Panc1 (cell line): ENCODE measurements at regions not wholly inside any gene's neighbourhood (a gene's known extent, or its start where the extent isn't known, plus 50 kb on each side); places are given as distances from the start of the nearest gene placed in this dataset.

Experiments
- ATAC-seq: fragments of 200-7000 bp; cut with Tn5 transposase; 2 replicates; pipeline ENCODE4 v1.9.1; 2020; ENCODE audit warnings: mild to moderate bottlenecking, moderate library complexity
- BruUV-seq: library from RNA; stranded (reverse); fragments of 400-500 nt; replicated peaks from 2 replicates; lab custom pipeline; 2021; lab: Mats Ljungman, UMichigan
- CTCF ChIA-PET: fragments of 300-600 bp; sonication (Branson Sonifier 250); formaldehyde crosslinking; loops from one replicate; lab custom pipeline; 2022; ENCODE audit warnings: antibody characterized with exemption; lab: Charles Lee
- POLR2A ChIA-PET: fragments of 300-600 bp; sonication (Branson Sonifier 250); formaldehyde crosslinking; loops from one replicate; lab custom pipeline; 2022; ENCODE audit warnings: antibody characterized with exemption; lab: Charles Lee
- DNase-seq: peaks from one replicate; pipeline ENCODE4 v3.0.0-alpha.2; 2010; ENCODE audit warnings: low read depth, low spot score
- H3K27ac ChIP-seq: 2 replicates; pipeline ENCODE4 v1.5.1; 2011; ENCODE audit warnings: mild to moderate bottlenecking, low read length, inconsistent platforms
- H3K27me3 ChIP-seq: fragments of 200-500 bp; sonication (Bioruptor generic); 2 replicates; pipeline ENCODE4 v1.6.0; 2014; ENCODE audit warnings: low read length, inconsistent platforms; ENCODE audit not compliant: control insufficient read depth, insufficient read depth
- H3K36me3 ChIP-seq: fragments of 200-500 bp; sonication (Bioruptor generic); 2 replicates; pipeline ENCODE4 v1.5.1; 2014; ENCODE audit warnings: inconsistent platforms, mild to moderate bottlenecking, low read length, moderate library complexity; ENCODE audit not compliant: control insufficient read depth, insufficient read depth
- H3K4me1 ChIP-seq: 2 replicates; pipeline ENCODE4 v1.5.1; 2011; ENCODE audit warnings: inconsistent platforms, mild to moderate bottlenecking, low read length, moderate library complexity; ENCODE audit not compliant: control insufficient read depth, insufficient read depth
- H3K4me3 ChIP-seq, 2 experiments: 2 replicates each; pipeline ENCODE4 v1.5.1; 2011 to 2012; ENCODE audit warnings: low read depth in 2 of 2, low read length in 2 of 2, mild to moderate bottlenecking in 2 of 2, inconsistent platforms in 1 of 2, moderate library complexity in 1 of 2
- H3K9me3 ChIP-seq: fragments of 200-500 bp; sonication (Bioruptor generic); 2 replicates; pipeline ENCODE4 v1.5.1; 2014; ENCODE audit warnings: low read depth, mild to moderate bottlenecking, inconsistent platforms, low read length, moderate library complexity; ENCODE audit not compliant: control insufficient read depth, insufficient read depth
- POLR2AphosphoS5 ChIP-seq: IDR thresholded peaks from 2 replicates; pipeline ENCODE4 v1.6.1; 2012; ENCODE audit warnings: mild to moderate bottlenecking, low read depth, low read length, moderate library complexity
- SIN3A ChIP-seq: IDR thresholded peaks from 2 replicates; pipeline ENCODE4 v1.6.1; 2012; ENCODE audit warnings: low read depth, mild to moderate bottlenecking, low read length, moderate library complexity, borderline replicate concordance; ENCODE audit not compliant: insufficient read depth
- TCF7L2 ChIP-seq: IDR thresholded peaks from 2 replicates; pipeline ENCODE4 v1.6.1; 2011; ENCODE audit warnings: mild to moderate bottlenecking, low read depth, low read length, inconsistent platforms
- in situ Hi-C: cut with HindIII; loops from 2 replicates; pipeline ENCODE4 v1.10.0; 2016; ENCODE audit warnings: low sequenced_read_pairs, low pct_unique_long_range_greater_than_20kb
- intact Hi-C: fragments of 100-400 bp; cut with micrococcal nuclease; formaldehyde crosslinking; loops from one replicate; pipeline ENCODE4 v1.10.0; 2022; ENCODE audit not compliant: unreplicated experiment
- TF ChIP-seq, protein P1 (sequence below): fragments of 450-650 bp; IDR thresholded peaks from 2 replicates; pipeline ENCODE4 v1.5.1; 2017; ENCODE audit warnings: mild to moderate bottlenecking
- TF ChIP-seq, protein P2 (sequence below), 2 experiments: IDR thresholded peaks; 2 replicates each; pipeline ENCODE4 v1.6.1; 2011 to 2012; ENCODE audit warnings: low read depth in 2 of 2, control low read depth in 1 of 2, low read length in 1 of 2, mild to moderate bottlenecking in 1 of 2, moderate library complexity in 1 of 2; ENCODE audit not compliant: insufficient read depth in 1 of 2

DNA sequence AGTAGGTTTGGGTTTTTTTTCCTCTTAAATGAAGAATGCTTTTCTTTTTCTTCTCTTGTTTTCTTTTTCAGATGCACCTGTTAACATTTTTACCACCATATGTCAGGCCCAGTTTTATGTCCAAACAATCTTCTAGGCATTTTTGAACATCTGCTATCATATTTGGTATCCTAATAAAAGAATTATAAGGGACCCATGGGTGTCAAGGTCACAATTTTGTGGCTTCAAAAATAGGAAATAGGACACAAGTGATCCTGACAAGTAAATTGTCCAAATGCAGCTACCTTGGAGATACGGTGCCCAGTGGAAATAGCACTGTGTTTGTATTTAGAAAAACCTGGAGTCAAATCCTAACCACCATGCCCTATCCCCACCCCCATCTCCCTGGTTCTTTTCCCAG, 270.3 kb downstream of the MZT1 start:
- Histone ChIP-seq H3K9me3 (no peaks in the 10 kb centered on the region), H3K4me1 (no peaks in the 10 kb centered on the region), H3K27me3 (no peaks in the 10 kb centered on the region), H3K36me3 (no peaks in the 10 kb centered on the region), H3K27ac (no peak overlapping the region), H3K4me3 (no peak overlapping the region)
- no TSS peak for BruUV-seq
- in situ Hi-C loops = no loop called here
- ChIA-PET POLR2A (no interaction called here), CTCF (no interaction called here)
- ATAC-seq = no peak
- TF ChIP-seq SIN3A (no peak), POLR2AphosphoS5 (no peak), TCF7L2 (no peak)
- TF ChIP-seq, protein P1, sequence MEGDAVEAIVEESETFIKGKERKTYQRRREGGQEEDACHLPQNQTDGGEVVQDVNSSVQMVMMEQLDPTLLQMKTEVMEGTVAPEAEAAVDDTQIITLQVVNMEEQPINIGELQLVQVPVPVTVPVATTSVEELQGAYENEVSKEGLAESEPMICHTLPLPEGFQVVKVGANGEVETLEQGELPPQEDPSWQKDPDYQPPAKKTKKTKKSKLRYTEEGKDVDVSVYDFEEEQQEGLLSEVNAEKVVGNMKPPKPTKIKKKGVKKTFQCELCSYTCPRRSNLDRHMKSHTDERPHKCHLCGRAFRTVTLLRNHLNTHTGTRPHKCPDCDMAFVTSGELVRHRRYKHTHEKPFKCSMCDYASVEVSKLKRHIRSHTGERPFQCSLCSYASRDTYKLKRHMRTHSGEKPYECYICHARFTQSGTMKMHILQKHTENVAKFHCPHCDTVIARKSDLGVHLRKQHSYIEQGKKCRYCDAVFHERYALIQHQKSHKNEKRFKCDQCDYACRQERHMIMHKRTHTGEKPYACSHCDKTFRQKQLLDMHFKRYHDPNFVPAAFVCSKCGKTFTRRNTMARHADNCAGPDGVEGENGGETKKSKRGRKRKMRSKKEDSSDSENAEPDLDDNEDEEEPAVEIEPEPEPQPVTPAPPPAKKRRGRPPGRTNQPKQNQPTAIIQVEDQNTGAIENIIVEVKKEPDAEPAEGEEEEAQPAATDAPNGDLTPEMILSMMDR = no peak
- TF ChIP-seq, protein P2, sequence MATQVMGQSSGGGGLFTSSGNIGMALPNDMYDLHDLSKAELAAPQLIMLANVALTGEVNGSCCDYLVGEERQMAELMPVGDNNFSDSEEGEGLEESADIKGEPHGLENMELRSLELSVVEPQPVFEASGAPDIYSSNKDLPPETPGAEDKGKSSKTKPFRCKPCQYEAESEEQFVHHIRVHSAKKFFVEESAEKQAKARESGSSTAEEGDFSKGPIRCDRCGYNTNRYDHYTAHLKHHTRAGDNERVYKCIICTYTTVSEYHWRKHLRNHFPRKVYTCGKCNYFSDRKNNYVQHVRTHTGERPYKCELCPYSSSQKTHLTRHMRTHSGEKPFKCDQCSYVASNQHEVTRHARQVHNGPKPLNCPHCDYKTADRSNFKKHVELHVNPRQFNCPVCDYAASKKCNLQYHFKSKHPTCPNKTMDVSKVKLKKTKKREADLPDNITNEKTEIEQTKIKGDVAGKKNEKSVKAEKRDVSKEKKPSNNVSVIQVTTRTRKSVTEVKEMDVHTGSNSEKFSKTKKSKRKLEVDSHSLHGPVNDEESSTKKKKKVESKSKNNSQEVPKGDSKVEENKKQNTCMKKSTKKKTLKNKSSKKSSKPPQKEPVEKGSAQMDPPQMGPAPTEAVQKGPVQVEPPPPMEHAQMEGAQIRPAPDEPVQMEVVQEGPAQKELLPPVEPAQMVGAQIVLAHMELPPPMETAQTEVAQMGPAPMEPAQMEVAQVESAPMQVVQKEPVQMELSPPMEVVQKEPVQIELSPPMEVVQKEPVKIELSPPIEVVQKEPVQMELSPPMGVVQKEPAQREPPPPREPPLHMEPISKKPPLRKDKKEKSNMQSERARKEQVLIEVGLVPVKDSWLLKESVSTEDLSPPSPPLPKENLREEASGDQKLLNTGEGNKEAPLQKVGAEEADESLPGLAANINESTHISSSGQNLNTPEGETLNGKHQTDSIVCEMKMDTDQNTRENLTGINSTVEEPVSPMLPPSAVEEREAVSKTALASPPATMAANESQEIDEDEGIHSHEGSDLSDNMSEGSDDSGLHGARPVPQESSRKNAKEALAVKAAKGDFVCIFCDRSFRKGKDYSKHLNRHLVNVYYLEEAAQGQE (IDR thresholded peaks at IDR 0.05; ENCODE audit: insufficient read depth in 1 of 2, low read depth in 2 of 2, low read length in 1 of 2) = no peak
- intact Hi-C loops = no loop called here
- no peak for DNase-seq

DNA sequence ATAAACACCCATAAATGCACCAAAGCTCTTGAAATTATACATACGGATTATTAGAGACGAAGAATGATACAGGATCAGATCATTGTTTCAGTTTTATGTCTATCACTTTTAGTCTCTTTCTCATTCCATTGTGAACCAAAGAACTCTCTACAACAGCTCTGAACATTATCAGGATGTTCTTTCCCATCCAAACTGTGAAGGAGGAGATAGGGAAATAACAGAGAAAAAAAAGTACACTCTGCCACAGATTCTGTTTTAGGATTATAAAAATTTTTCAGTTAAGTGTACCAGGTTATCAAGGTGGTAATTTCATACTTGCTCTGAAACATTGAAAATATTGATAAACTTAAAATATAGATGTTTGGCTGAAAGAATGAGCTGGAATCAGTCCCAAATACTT, 270.9 kb downstream of the MZT1 start:
- Histone ChIP-seq H3K27me3 (no peaks in the 10 kb centered on the region), H3K4me1 (no peaks in the 10 kb centered on the region), H3K27ac (no peak overlapping the region), H3K36me3 (no peaks in the 10 kb centered on the region), H3K4me3 (no peak overlapping the region), H3K9me3 (no peaks in the 10 kb centered on the region)
- ChIA-PET CTCF (no interaction called here), POLR2A (no interaction called here)
- intact Hi-C loops = no loop called here
- TF ChIP-seq, protein P2 (IDR thresholded peaks at IDR 0.05; ENCODE audit: insufficient read depth in 1 of 2, low read depth in 2 of 2, low read length in 1 of 2) = no peak
- no peak for TF ChIP-seq TCF7L2
- TF ChIP-seq, protein P1 = no peak
- TF ChIP-seq SIN3A = no peak
- TF ChIP-seq POLR2AphosphoS5 = no peak
- in situ Hi-C loops = no loop called here
- ATAC-seq = no peak
- no TSS peak for BruUV-seq
- DNase-seq = no peak
